Peyer's patch (tissue), 4 donors: ENCODE measurements at regions not wholly inside any gene's neighbourhood (a gene's known extent, or its start where the extent isn't known, plus 50 kb on each side); places are given as distances from the start of the nearest gene placed in this dataset.

Experiments
- DNase-seq, 3 donors: peaks; one replicate each; pipeline ENCODE4 v3.0.0-alpha.2; 2017 to 2019
- H3K27ac ChIP-seq, 4 donors: fragments of 200-600 bp; sonication (generic); one replicate each; pipeline ENCODE4 v1.5.1; 2016 to 2019
- H3K27me3 ChIP-seq, 2 donors: fragments of 200-600 bp; sonication (generic); one replicate each; pipeline ENCODE4 v1.5.1; 2019
- H3K36me3 ChIP-seq, 3 donors: fragments of 200-600 bp; sonication (generic); one replicate each; pipeline ENCODE4 v1.5.1; 2016 to 2019
- H3K4me1 ChIP-seq, 4 donors: fragments of 200-600 bp; sonication (generic); one replicate each; pipeline ENCODE4 v1.5.1; 2016 to 2019
- H3K4me3 ChIP-seq, 4 donors: fragments of 200-600 bp; sonication (generic); 1 replicate in 3 of 4; 2 replicates in 1 of 4; pipeline ENCODE4 v1.5.1; 2016 to 2019; ENCODE audit warnings: mild to moderate bottlenecking in 1 of 4
- H3K9me3 ChIP-seq, 4 donors: fragments of 200-600 bp; sonication (generic); one replicate each; pipeline ENCODE4 v1.5.1; 2016 to 2019; ENCODE audit warnings: mild to moderate bottlenecking in 1 of 4
- CTCF ChIP-seq, 6 experiments: fragments of 450-650 bp in 4 of 6; fragments of 200-600 bp in 2 of 6; sonication (generic) in 1 of 6; IDR thresholded peaks; one replicate each; pipeline ENCODE4 v1.5.1; 2017 to 2019; ENCODE audit warnings: antibody characterized with exemption in 6 of 6, mild to moderate bottlenecking in 3 of 6, moderate library complexity in 1 of 6
- POLR2A ChIP-seq, 2 donors: fragments of 450-650 bp; IDR thresholded peaks; one replicate each; pipeline ENCODE4 v1.5.1; 2017; ENCODE audit warnings: antibody characterized with exemption in 2 of 2, mild to moderate bottlenecking in 2 of 2, moderate library complexity in 2 of 2

GRCh38 chr13:68410007-68410406 lies 1179.9 kb upstream of the PCDH9 start:
- Histone ChIP-seq H3K27ac (no peak overlapping the region), H3K4me3 (no peak overlapping the region), H3K4me1 (no peaks in the 10 kb centered on the region), H3K9me3 (no peaks in the 10 kb centered on the region), H3K36me3 (no peaks in the 10 kb centered on the region), H3K27me3 (no peaks in the 10 kb centered on the region)
- DNase-seq = no peak
- TF ChIP-seq POLR2A (IDR thresholded peaks at IDR 0.05) (no peak), CTCF (IDR thresholded peaks at IDR 0.05) (no peak)

- H3K4me1 ChIP-seq = no peaks in the 10 kb centered on the region
- no peak overlapping the region for H3K4me3 ChIP-seq
- H3K27me3 ChIP-seq = no peaks in the 10 kb centered on the region
- no peak for DNase-seq
- H3K9me3 ChIP-seq = no peaks in the 10 kb centered on the region
- H3K36me3 ChIP-seq = no peaks in the 10 kb centered on the region
- TF ChIP-seq POLR2A (IDR thresholded peaks at IDR 0.05) (no peak), CTCF (IDR thresholded peaks at IDR 0.05) (no peak)
- no peak overlapping the region for H3K27ac ChIP-seq
These were observed 1160.9 kb upstream of the PCDH9 start for GRCh38 chr13:68390987-68391386.

GRCh38 chr13:68386808-68387207 lies 1156.7 kb upstream of the PCDH9 start:
- no peak for DNase-seq
- H3K4me1 ChIP-seq = no peaks in the 10 kb centered on the region
- H3K4me3 ChIP-seq = no peak overlapping the region
- H3K9me3 ChIP-seq = no peaks in the 10 kb centered on the region
- no peaks in the 10 kb centered on the region for H3K36me3 ChIP-seq
- no peaks in the 10 kb centered on the region for H3K27me3 ChIP-seq
- no peak for TF ChIP-seq CTCF (IDR thresholded peaks at IDR 0.05)
- no peak for TF ChIP-seq POLR2A (IDR thresholded peaks at IDR 0.05)
- H3K27ac ChIP-seq = no peak overlapping the region

GRCh38 chr13:68380041-68380973 lies 1150.2 kb upstream of the PCDH9 start:
- Histone ChIP-seq H3K27ac (no peak overlapping the region), H3K9me3 (no peaks in the 10 kb centered on the region), H3K4me1 (no peaks in the 10 kb centered on the region), H3K36me3 (no peaks in the 10 kb centered on the region), H3K27me3 (no peaks in the 10 kb centered on the region), H3K4me3 (no peak overlapping the region)
- no peak for TF ChIP-seq POLR2A (IDR thresholded peaks at IDR 0.05)
- no peak for TF ChIP-seq CTCF (IDR thresholded peaks at IDR 0.05)
- DNase-seq = no peak

- no peaks in the 10 kb centered on the region for H3K36me3 ChIP-seq
- no peak overlapping the region for H3K4me3 ChIP-seq
- DNase-seq = no peak
- TF ChIP-seq CTCF (IDR thresholded peaks at IDR 0.05) (no peak), POLR2A (IDR thresholded peaks at IDR 0.05) (no peak)
- H3K4me1 ChIP-seq = no peaks in the 10 kb centered on the region
- H3K27me3 ChIP-seq = no peaks in the 10 kb centered on the region
- H3K9me3 ChIP-seq = no peaks in the 10 kb centered on the region
- no peak overlapping the region for H3K27ac ChIP-seq
These were observed 1148.2 kb upstream of the PCDH9 start for GRCh38 chr13:68378294-68378693.
